ENCODE measurements at regions not wholly inside any gene's neighbourhood (a gene's known extent, or its start where the extent isn't known, plus 50 kb on each side); places are given as distances from the start of the nearest gene placed in this dataset.

GRCh38 chr22:47776329-47776728 is 1013.9 kb downstream of the TBC1D22A start:
- TF ChIP-seq, protein P1, sequence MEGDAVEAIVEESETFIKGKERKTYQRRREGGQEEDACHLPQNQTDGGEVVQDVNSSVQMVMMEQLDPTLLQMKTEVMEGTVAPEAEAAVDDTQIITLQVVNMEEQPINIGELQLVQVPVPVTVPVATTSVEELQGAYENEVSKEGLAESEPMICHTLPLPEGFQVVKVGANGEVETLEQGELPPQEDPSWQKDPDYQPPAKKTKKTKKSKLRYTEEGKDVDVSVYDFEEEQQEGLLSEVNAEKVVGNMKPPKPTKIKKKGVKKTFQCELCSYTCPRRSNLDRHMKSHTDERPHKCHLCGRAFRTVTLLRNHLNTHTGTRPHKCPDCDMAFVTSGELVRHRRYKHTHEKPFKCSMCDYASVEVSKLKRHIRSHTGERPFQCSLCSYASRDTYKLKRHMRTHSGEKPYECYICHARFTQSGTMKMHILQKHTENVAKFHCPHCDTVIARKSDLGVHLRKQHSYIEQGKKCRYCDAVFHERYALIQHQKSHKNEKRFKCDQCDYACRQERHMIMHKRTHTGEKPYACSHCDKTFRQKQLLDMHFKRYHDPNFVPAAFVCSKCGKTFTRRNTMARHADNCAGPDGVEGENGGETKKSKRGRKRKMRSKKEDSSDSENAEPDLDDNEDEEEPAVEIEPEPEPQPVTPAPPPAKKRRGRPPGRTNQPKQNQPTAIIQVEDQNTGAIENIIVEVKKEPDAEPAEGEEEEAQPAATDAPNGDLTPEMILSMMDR (conservative IDR thresholded peaks at IDR 0.05; ENCODE audit: low read depth in 2 of 2), result no peak
- TF ChIP-seq EZH2 (IDR thresholded peaks at IDR 0.05; ENCODE audit: low read depth, unreplicated experiment) (no peak), EZH2phosphoT487 (IDR thresholded peaks at IDR 0.05; ENCODE audit: unreplicated experiment) (no peak), POLR2AphosphoS5 (IDR thresholded peaks at IDR 0.05; ENCODE audit: low read depth) (no peak), CREB1 (CRISPR knock-in tag; IDR thresholded peaks at IDR 0.05; ENCODE audit: low read depth) (no peak)
- TF ChIP-seq, protein P2, sequence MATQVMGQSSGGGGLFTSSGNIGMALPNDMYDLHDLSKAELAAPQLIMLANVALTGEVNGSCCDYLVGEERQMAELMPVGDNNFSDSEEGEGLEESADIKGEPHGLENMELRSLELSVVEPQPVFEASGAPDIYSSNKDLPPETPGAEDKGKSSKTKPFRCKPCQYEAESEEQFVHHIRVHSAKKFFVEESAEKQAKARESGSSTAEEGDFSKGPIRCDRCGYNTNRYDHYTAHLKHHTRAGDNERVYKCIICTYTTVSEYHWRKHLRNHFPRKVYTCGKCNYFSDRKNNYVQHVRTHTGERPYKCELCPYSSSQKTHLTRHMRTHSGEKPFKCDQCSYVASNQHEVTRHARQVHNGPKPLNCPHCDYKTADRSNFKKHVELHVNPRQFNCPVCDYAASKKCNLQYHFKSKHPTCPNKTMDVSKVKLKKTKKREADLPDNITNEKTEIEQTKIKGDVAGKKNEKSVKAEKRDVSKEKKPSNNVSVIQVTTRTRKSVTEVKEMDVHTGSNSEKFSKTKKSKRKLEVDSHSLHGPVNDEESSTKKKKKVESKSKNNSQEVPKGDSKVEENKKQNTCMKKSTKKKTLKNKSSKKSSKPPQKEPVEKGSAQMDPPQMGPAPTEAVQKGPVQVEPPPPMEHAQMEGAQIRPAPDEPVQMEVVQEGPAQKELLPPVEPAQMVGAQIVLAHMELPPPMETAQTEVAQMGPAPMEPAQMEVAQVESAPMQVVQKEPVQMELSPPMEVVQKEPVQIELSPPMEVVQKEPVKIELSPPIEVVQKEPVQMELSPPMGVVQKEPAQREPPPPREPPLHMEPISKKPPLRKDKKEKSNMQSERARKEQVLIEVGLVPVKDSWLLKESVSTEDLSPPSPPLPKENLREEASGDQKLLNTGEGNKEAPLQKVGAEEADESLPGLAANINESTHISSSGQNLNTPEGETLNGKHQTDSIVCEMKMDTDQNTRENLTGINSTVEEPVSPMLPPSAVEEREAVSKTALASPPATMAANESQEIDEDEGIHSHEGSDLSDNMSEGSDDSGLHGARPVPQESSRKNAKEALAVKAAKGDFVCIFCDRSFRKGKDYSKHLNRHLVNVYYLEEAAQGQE (IDR thresholded peaks at IDR 0.05; ENCODE audit: unreplicated experiment), result no peak

All from GM23338 (cell line).